IMR-90 (cell line): ENCODE measurements at regions not wholly inside any gene's neighbourhood (a gene's known extent, or its start where the extent isn't known, plus 50 kb on each side); places are given as distances from the start of the nearest gene placed in this dataset.

ENCODE experiments used
- ATAC-seq: fragments of 200-7000 bp; cut with Tn5 transposase; 2 replicates; pipeline ENCODE4 v1.9.1; 2020; ENCODE audit warnings: low read depth, mild to moderate bottlenecking, moderate library complexity
- BruUV-seq: library from RNA; stranded (reverse); fragments of 400-500 nt; replicated peaks from 2 replicates; lab custom pipeline; 2021; lab: Mats Ljungman, UMichigan
- CTCF ChIA-PET: fragments of 300-600 bp; formaldehyde crosslinking; extraction: SDS; loops from one replicate; lab custom pipeline; 2021; ENCODE audit warnings: antibody characterized with exemption; lab: Yijun Ruan, JAX
- POLR2A ChIA-PET: fragments of 300-600 bp; sonication (Branson Sonifier 250); formaldehyde crosslinking; loops from one replicate; lab custom pipeline; 2022; ENCODE audit warnings: antibody characterized with exemption; ENCODE audit not compliant: unreplicated experiment; lab: Charles Lee
- DNase-seq: peaks from one replicate; pipeline ENCODE4 v3.0.0; 2013
- H2AFZ ChIP-seq: replicated peaks from 2 replicates; pipeline ENCODE3; 2013; ENCODE audit warnings: low read length, mild to moderate bottlenecking; ENCODE audit not compliant: poor library complexity
- H2AK5ac ChIP-seq: 2 replicates; pipeline ENCODE4 v1.6.1; 2013; ENCODE audit warnings: low read depth, low read length, inconsistent platforms
- H2AK9ac ChIP-seq: replicated peaks from 2 replicates; pipeline ENCODE3; 2013; ENCODE audit warnings: mild to moderate bottlenecking, low read depth, low read length, moderate library complexity; ENCODE audit not compliant: poor library complexity
- H2BK120ac ChIP-seq: 2 replicates; pipeline ENCODE4 v1.6.1; 2013; ENCODE audit warnings: low read depth, low read length, inconsistent platforms
- H2BK15ac ChIP-seq: 3 replicates; pipeline ENCODE4 v1.6.1; 2013; ENCODE audit warnings: low read depth, low read length, inconsistent platforms
- H2BK20ac ChIP-seq: 2 replicates; pipeline ENCODE4 v1.6.1; 2013; ENCODE audit warnings: low read depth, mild to moderate bottlenecking, inconsistent platforms, low read length, moderate library complexity
- H2BK5ac ChIP-seq: 2 replicates; pipeline ENCODE4 v1.6.1; 2013; ENCODE audit warnings: mild to moderate bottlenecking, low read depth, low read length, inconsistent platforms; ENCODE audit not compliant: poor library complexity, severe bottlenecking
- H3K14ac ChIP-seq: replicated peaks from 2 replicates; pipeline ENCODE4 v1.6.1; 2013; ENCODE audit warnings: low read depth, low read length, inconsistent platforms
- H3K18ac ChIP-seq: 2 replicates; pipeline ENCODE4 v1.6.1; 2013; ENCODE audit warnings: low read depth, low read length, control low read depth
- H3K23ac ChIP-seq: 2 replicates; pipeline ENCODE4 v1.6.1; 2013; ENCODE audit warnings: low read depth, low read length, inconsistent platforms
- H3K27ac ChIP-seq: 2 replicates; pipeline ENCODE4 v1.5.1; 2013; ENCODE audit warnings: mild to moderate bottlenecking, control low read depth, low read length; ENCODE audit not compliant: insufficient read depth
- H3K27me3 ChIP-seq: 2 replicates; pipeline ENCODE4 v1.6.1; 2013; ENCODE audit warnings: low read length; ENCODE audit not compliant: control insufficient read depth, insufficient read depth
- H3K36me3 ChIP-seq: 2 replicates; pipeline ENCODE4 v1.6.1; 2013; ENCODE audit warnings: low read length, mixed read lengths; ENCODE audit not compliant: control insufficient read depth, insufficient read depth
- H3K4ac ChIP-seq: 2 replicates; pipeline ENCODE4 v1.6.1; 2013; ENCODE audit warnings: low read depth, low read length, inconsistent platforms
- H3K4me1 ChIP-seq: 2 replicates; pipeline ENCODE4 v1.6.1; 2013; ENCODE audit warnings: low read length, mixed read lengths; ENCODE audit not compliant: control insufficient read depth, insufficient read depth
- H3K4me2 ChIP-seq: 2 replicates; pipeline ENCODE4 v1.6.1; 2013; ENCODE audit warnings: low read depth, mild to moderate bottlenecking, control low read depth, low read length, moderate library complexity
- H3K4me3 ChIP-seq: 2 replicates; pipeline ENCODE4 v1.5.1; 2013; ENCODE audit warnings: low read depth, mild to moderate bottlenecking, control low read depth, low read length, moderate library complexity; ENCODE audit not compliant: insufficient read depth
- H3K56ac ChIP-seq: 2 replicates; pipeline ENCODE4 v1.6.1; 2013; ENCODE audit warnings: low read length, inconsistent platforms; ENCODE audit not compliant: insufficient read depth; ENCODE audit errors: extremely low read depth
- H3K79me1 ChIP-seq, 2 experiments: 2 replicates each; pipeline ENCODE4 v1.6.1; 2013; ENCODE audit warnings: low read length in 2 of 2, inconsistent platforms in 1 of 2, low read depth in 1 of 2
- H3K9ac ChIP-seq: 2 replicates; pipeline ENCODE4 v1.6.1; 2013; ENCODE audit warnings: low read depth, low read length, control low read depth
- H3K9me1 ChIP-seq: 2 replicates; pipeline ENCODE4 v1.6.1; 2013; ENCODE audit warnings: low read length, inconsistent platforms; ENCODE audit not compliant: insufficient read depth
- H3K9me3 ChIP-seq: 2 replicates; pipeline ENCODE4 v1.6.1; 2013; ENCODE audit warnings: low read length; ENCODE audit not compliant: control insufficient read depth, insufficient read depth
- H4K20me1 ChIP-seq: 2 replicates; pipeline ENCODE4 v1.6.1; 2013; ENCODE audit warnings: low read length, inconsistent platforms; ENCODE audit not compliant: insufficient read depth
- H4K5ac ChIP-seq: 2 replicates; pipeline ENCODE4 v1.6.1; 2013; ENCODE audit warnings: mild to moderate bottlenecking, low read depth, low read length, control low read depth
- H4K8ac ChIP-seq, 2 experiments: 2 replicates each; pipeline ENCODE4 v1.6.1; 2013; ENCODE audit warnings: low read depth in 2 of 2, low read length in 2 of 2, control low read depth in 1 of 2, inconsistent platforms in 1 of 2
- H4K91ac ChIP-seq: 2 replicates; pipeline ENCODE4 v1.6.1; 2013; ENCODE audit warnings: low read depth, low read length, inconsistent platforms; ENCODE audit not compliant: insufficient read depth
- CEBPB ChIP-seq: IDR thresholded peaks from 2 replicates; pipeline ENCODE4 v1.6.1; 2012; ENCODE audit warnings: low read depth, low read length, improper control_type of control experiment
- NFE2L2 ChIP-seq: fragments of 150-350 bp; IDR thresholded peaks from 2 replicates; pipeline ENCODE4 v1.6.1; 2016; ENCODE audit warnings: low read depth, mild to moderate bottlenecking, low read length
- WGBS, 2 experiments: methylation state at CpG; one replicate each; pipeline versions ENCODE4 v1.1.5 to v1.1.7; 2013; ENCODE audit warnings: missing lambda C conversion rate in 2 of 2; ENCODE audit not compliant: insufficient read length in 1 of 2; ENCODE audit errors: extremely low coverage in 2 of 2; 5-methylcytosine and 5-hydroxymethylcytosine counted together
- dilution Hi-C: fragments of 300-500 bp; cut with HindIII; formaldehyde crosslinking; loops from one replicate; pipeline ENCODE4 v1.14.3; 2018; ENCODE audit warnings: low sequenced_read_pairs; ENCODE audit not compliant: unreplicated experiment
- in situ Hi-C: fragments of 300-500 bp; cut with MboI; formaldehyde crosslinking; loops from 3 replicates; pipeline ENCODE4 v1.14.3; 2019; ENCODE audit warnings: low sequenced_read_pairs, inconsistent platforms, mixed read lengths
- intact Hi-C: fragments of 100-400 bp; cut with micrococcal nuclease; formaldehyde crosslinking; loops from 2 replicates; pipeline ENCODE4 v1.10.0; 2022

DNA sequence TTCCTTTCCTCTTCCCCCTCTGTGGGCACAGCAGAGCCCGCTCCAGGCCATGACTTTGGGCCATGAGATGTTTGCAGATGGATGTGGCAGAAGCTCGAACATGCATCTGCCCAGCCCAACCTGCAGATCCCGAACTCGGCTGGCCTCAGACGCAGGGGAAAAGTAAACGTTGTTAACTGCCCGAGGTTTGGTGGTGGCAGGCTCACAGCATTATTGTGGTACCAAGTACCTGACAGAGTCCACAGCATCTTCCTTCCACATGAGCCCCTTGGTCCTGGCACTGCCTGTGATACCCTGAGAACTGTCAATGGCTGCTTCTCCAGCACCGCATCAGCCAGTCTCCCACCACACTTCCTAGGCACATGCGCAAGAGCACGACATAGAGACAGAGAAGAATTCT lies 424.3 kb downstream of the OCA2 start:
- in situ Hi-C loops = no loop called here
- H3K14ac ChIP-seq = no peak overlapping the region
- dilution Hi-C loops = no loop called here
- H2BK120ac ChIP-seq = no peak overlapping the region
- H2BK20ac ChIP-seq = no peak overlapping the region
- CTCF ChIA-PET = no interaction called here
- H2AK5ac ChIP-seq = no peak overlapping the region
- no peak overlapping the region for H2AFZ ChIP-seq
- no peak overlapping the region for H2AK9ac ChIP-seq
- TF ChIP-seq CEBPB (no peak), NFE2L2 (no peak)
- H3K4me2 ChIP-seq = no peak overlapping the region
- no peak overlapping the region for H3K4me3 ChIP-seq
- intact Hi-C loops = no loop called here
- 54% methylated on average over 5 of the region's 10 CpGs; no CpG with 5 or more reads in 1 of the 2 experiments for WGBS, 2 experiments
- ATAC-seq = no peak
- no peaks in the 10 kb centered on the region for H3K9me1 ChIP-seq
- H3K9ac ChIP-seq = no peak overlapping the region
- H2BK15ac ChIP-seq = no peak overlapping the region
- H3K56ac ChIP-seq = no peak overlapping the region
- H3K4ac ChIP-seq = no peak overlapping the region
- no peak for DNase-seq
- no peaks in the 10 kb centered on the region for H3K4me1 ChIP-seq
- no peak overlapping the region for H3K18ac ChIP-seq
- H3K9me3 ChIP-seq = peaks cover 40% of the 10 kb centered on the region
- H4K5ac ChIP-seq = no peak overlapping the region
- H4K8ac ChIP-seq = no peak overlapping the region
- no peak overlapping the region for H4K91ac ChIP-seq
- no peaks in the 10 kb centered on the region for H3K36me3 ChIP-seq
- no peak overlapping the region for H3K27ac ChIP-seq
- H3K79me1 ChIP-seq = no peaks in the 10 kb centered on the region
- H4K20me1 ChIP-seq = no peaks in the 10 kb centered on the region
- POLR2A ChIA-PET = no interaction called here
- H2BK5ac ChIP-seq = no peak overlapping the region
- no peak overlapping the region for H3K23ac ChIP-seq
- H3K27me3 ChIP-seq = no peaks in the 10 kb centered on the region
- BruUV-seq = no TSS peak
